ENCODE measurements at regions not wholly inside any gene's neighbourhood (a gene's known extent, or its start where the extent isn't known, plus 50 kb on each side); places are given as distances from the start of the nearest gene placed in this dataset.

DNA sequence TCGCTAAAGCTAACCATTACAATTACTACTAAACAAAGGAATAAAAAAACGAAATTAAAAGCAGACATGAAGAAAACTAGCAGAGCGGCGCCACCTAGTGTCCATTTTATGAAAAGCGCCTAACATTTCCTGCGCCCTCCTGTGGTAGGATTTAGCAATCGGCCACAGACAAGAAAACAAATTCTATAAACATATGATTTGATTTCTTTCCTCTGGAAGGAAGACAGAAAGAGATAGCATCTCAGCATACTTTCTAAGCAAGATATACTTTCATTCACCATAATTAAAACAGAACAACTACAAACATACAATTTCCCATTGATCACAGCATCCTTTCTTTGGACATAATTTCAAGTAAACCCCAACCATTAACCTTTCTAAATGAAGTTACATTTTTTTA lies 337.7 kb upstream of the NPVF start:
- H3K4me3 ChIP-seq, result no peak overlapping the region
- under 1% methylated on average over 7 of the region's 7 CpGs for WGBS (ENCODE audit: insufficient coverage, low coverage, low lambda C conversion rate, missing lambda C conversion rate)
- no peaks in the 10 kb centered on the region for H3K27me3 ChIP-seq
- peak; percentile 100 for TF ChIP-seq CTCF (IDR thresholded peaks at IDR 0.05)
- no peak for TF ChIP-seq POLR2A (IDR thresholded peaks at IDR 0.05)
- peak in 2 of 3 donors; percentile 35 to 62 for DNase-seq
- H3K4me1 ChIP-seq, result no peaks in the 10 kb centered on the region
- H3K36me3 ChIP-seq, result no peaks in the 10 kb centered on the region
- H3K27ac ChIP-seq, result no peak overlapping the region
- no peaks in the 10 kb centered on the region for H3K9me3 ChIP-seq
- intact Hi-C loops (cut with DNase I), result no loop called here
- ATAC-seq, result peak; percentile 51 to 74 (median 58)

GRCh38 chr7:25567430-25567829 lies 339.1 kb upstream of the NPVF start:
- intact Hi-C loops (cut with DNase I), result no loop called here
- no peaks in the 10 kb centered on the region for H3K27me3 ChIP-seq
- no peak for TF ChIP-seq POLR2A (IDR thresholded peaks at IDR 0.05)
- no peak for TF ChIP-seq CTCF (IDR thresholded peaks at IDR 0.05)
- H3K4me3 ChIP-seq, result no peak overlapping the region
- WGBS (ENCODE audit: insufficient coverage, low coverage, low lambda C conversion rate, missing lambda C conversion rate), result 80% methylated on average over 7 of the region's 7 CpGs
- H3K9me3 ChIP-seq, result no peaks in the 10 kb centered on the region
- H3K27ac ChIP-seq, result no peak overlapping the region
- H3K4me1 ChIP-seq, result no peaks in the 10 kb centered on the region
- DNase-seq (no peak), ATAC-seq (no peak)
- H3K36me3 ChIP-seq, result no peaks in the 10 kb centered on the region

- H3K4me1 ChIP-seq, result no peaks in the 10 kb centered on the region
- intact Hi-C loops (cut with DNase I), result no loop called here
Observed at GRCh38 chr7:25569765-25570164, 341.5 kb upstream of the NPVF start.

DNA sequence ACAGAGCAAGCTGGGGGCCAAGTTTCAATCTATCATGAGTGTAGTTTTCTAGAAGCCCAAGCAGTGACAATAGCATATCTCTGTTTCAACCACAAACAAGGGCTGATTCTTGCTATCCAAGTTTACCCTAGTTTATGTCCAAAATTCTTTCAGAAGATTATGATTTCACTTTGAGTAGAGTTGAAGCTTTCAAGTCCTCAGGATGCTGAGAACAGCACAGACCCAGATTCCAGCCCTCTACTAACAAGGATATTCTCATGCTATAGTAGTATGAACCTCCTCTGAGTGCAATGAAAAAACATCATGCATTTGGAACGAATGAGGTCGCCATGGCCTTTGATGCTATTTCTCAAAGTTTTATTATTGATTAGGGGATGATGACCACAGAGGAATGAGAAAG lies 344.1 kb upstream of the NPVF start:
- TF ChIP-seq CTCF (IDR thresholded peaks at IDR 0.05), result no peak
- intact Hi-C loops (cut with DNase I), result no loop called here
- H3K27ac ChIP-seq, result no peak overlapping the region
- no peaks in the 10 kb centered on the region for H3K9me3 ChIP-seq
- no peaks in the 10 kb centered on the region for H3K36me3 ChIP-seq
- DNase-seq (no peak), ATAC-seq (no peak)
- 68% methylated on average over 2 of the region's 2 CpGs for WGBS (ENCODE audit: insufficient coverage, low coverage, low lambda C conversion rate, missing lambda C conversion rate)
- no peaks in the 10 kb centered on the region for H3K4me1 ChIP-seq
- H3K4me3 ChIP-seq, result no peak overlapping the region
- no peaks in the 10 kb centered on the region for H3K27me3 ChIP-seq

More at GRCh38 chr7:25569765-25570164, 341.5 kb upstream of the NPVF start:
- Histone ChIP-seq H3K36me3 (no peaks in the 10 kb centered on the region), H3K27me3 (no peaks in the 10 kb centered on the region), H3K27ac (no peak overlapping the region), H3K4me3 (no peak overlapping the region), H3K9me3 (no peaks in the 10 kb centered on the region)
- TF ChIP-seq CTCF (IDR thresholded peaks at IDR 0.05) (no peak), POLR2A (IDR thresholded peaks at IDR 0.05) (no peak)
- WGBS (ENCODE audit: insufficient coverage, low coverage, low lambda C conversion rate, missing lambda C conversion rate), result 39% methylated on average over 2 of the region's 3 CpGs
- no peak for DNase-seq
- ATAC-seq, result no peak

- intact Hi-C loops (cut with DNase I), result no loop called here
- ATAC-seq (no peak), DNase-seq (no peak)
- no peaks in the 10 kb centered on the region for H3K4me1 ChIP-seq
- H3K4me3 ChIP-seq, result no peak overlapping the region
- H3K27ac ChIP-seq, result no peak overlapping the region
- H3K36me3 ChIP-seq, result no peaks in the 10 kb centered on the region
- no peaks in the 10 kb centered on the region for H3K9me3 ChIP-seq
- H3K27me3 ChIP-seq, result no peaks in the 10 kb centered on the region
- TF ChIP-seq CTCF (IDR thresholded peaks at IDR 0.05) (no peak), POLR2A (IDR thresholded peaks at IDR 0.05) (no peak)
Observed at GRCh38 chr7:25574828-25575227, 346.5 kb upstream of the NPVF start.
